Stimulated activated CD4-positive, alpha-beta T cell treated with anti-CD3 and anti-CD28 coated beads, Interleukin-2, amount 100 ng/mL, for 4 hours (primary cell): ENCODE measurements at regions not wholly inside any gene's neighbourhood (a gene's known extent, or its start where the extent isn't known, plus 50 kb on each side); places are given as distances from the start of the nearest gene placed in this dataset.

ENCODE experiments used
- DNase-seq: peaks from one replicate; pipeline ENCODE4 v3.0.0-alpha.2; 2020; ENCODE audit warnings: low read depth

- no peak for DNase-seq
Measured at GRCh38 chr4:129897111-129897510, 801.2 kb downstream of the C4orf33 start.

DNA sequence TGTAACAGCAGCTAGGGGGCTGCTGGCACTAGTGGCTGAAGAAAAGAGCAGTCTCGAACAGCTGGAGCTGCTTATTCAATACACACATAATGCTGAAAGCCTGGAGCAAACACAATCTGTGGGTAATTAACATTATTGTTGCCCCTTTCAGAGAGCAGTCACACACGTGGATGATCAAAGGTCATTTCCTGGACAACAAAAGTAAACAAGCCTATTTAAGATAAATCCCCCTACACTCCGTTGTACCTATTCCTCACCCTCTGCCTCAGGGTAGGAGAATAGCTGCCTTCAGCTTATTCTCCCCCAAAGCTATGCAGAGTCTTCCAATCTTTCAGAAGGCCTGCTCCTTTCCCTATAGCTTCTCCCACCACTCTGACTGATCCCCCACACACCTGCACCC lies 803.9 kb downstream of the C4orf33 start:
- no peak for DNase-seq

DNA sequence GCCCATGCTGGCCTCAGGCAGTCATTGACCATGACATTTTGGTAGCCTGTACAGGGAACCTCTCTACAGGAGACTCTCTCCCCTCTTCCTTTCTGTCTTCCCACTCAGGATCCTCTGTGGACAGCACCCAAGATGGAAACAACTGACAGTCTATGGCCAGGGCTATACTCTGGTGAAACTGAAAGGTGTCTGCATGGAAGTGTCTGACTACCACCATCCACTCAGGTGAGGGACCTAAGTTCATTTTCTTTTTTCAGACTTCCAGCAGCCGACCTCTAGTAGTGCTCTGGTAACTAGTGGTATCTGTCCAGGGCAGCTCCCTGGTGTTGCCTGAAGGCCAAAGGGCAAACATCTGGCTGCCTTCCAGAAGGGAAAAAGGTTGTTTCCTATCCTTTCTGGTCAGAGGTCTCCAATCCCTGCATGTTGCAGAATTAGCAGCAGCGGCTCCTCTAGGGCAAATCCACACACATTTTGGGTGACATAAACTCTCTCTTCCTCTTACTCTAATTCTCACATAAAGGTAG lies 804.5 kb downstream of the C4orf33 start:
- no peak for DNase-seq

DNA sequence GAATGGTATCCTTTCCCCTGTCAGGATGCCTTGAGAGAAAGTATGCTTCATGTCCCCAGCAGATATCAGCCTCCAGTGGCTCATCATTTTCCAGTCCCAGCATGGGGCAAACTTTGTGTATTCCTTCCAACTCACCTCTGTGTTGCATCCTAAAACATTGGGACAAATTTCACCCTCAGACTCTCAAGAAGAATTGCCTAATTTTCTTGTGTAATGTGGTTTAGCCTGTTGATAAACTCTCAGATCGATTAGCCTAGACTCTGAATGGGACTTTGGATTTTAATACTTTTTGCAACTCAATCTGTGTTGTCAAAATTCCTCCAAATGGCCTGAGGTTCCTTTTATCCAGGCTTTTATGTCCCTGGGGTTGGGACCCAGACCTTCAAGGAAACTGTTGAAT lies 805.3 kb downstream of the C4orf33 start:
- no peak for DNase-seq

GRCh38 chr4:129903861-129904260 lies 807.9 kb downstream of the C4orf33 start:
- no peak for DNase-seq

- DNase-seq = no peak
Measured at GRCh38 chr4:129905256-129905655, 809.3 kb downstream of the C4orf33 start.

- no peak for DNase-seq
Measured at GRCh38 chr4:129908117-129908516, 812.2 kb downstream of the C4orf33 start.

- DNase-seq = no peak
Measured at GRCh38 chr4:129916991-129917390, 821.0 kb downstream of the C4orf33 start.

GRCh38 chr4:129917651-129918050 lies 821.7 kb downstream of the C4orf33 start:
- DNase-seq = no peak

GRCh38 chr4:129926936-129927335 lies 831.0 kb downstream of the C4orf33 start:
- no peak for DNase-seq

DNA sequence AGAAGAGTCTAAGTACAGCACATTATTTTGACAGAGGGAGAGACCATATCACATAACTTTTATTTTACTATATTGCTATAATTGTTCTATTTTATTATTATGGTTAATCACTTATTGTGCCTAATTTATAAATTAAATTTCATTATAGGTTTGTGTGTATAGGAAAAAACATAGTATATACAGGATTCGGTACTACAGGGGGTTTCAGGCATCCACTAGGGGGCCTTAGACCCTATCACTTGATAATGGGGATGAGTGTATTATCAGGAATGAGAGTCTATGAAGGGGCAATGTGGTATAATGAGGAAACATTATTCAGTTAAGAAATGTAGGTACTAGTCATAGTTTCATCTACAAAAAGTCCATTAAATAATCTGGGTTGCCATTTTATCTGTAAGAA lies 833.1 kb downstream of the C4orf33 start:
- DNase-seq = no peak

DNA sequence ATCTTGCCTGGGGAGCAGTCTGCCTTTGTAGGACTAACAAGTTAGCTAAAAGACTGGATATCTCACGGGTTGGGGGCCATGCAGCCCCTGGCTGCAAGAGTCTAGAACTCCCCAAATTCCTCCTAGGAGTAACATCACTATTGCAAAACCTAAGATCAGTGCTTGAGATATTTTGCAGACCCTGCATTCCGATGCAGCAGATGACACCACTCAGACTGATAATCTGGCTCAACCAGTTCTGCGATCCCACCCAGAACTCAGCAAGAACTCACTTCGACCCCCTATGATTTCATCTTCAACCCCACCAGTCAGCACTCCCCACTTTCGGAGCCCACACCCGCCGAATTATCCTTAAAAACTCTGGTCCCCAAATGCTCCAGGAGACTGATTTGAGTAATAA lies 834.0 kb downstream of the C4orf33 start:
- no peak for DNase-seq

- DNase-seq = no peak
Measured at GRCh38 chr4:129950217-129950616, 854.3 kb downstream of the C4orf33 start.

GRCh38 chr4:129966175-129966574 lies 870.2 kb downstream of the C4orf33 start:
- DNase-seq = no peak

GRCh38 chr4:129968366-129968765 lies 872.4 kb downstream of the C4orf33 start:
- no peak for DNase-seq

DNA sequence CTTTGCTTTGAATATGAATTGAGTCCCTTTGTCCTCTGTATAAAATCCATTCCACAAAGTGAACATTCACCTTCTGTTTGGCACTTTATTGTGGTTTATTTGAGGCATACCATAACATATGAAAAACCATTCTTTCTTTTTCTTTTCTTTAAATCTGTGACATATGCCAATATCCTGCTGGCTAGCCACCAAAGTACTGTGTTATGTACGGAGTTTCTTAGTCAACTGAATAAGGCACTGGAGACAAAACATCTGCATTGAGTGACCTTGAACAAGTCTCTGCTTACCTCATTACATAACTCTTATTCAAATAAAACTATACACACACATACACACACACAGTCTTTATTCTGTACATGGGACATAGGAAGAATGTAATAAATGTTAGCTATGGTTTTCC lies 872.8 kb downstream of the C4orf33 start:
- DNase-seq = no peak

GRCh38 chr4:129970801-129971200 lies 874.8 kb downstream of the C4orf33 start:
- DNase-seq = no peak

GRCh38 chr4:129971419-129971818 lies 875.5 kb downstream of the C4orf33 start:
- no peak for DNase-seq

- no peak for DNase-seq
Measured at GRCh38 chr4:129972257-129972656, 876.3 kb downstream of the C4orf33 start.

DNA sequence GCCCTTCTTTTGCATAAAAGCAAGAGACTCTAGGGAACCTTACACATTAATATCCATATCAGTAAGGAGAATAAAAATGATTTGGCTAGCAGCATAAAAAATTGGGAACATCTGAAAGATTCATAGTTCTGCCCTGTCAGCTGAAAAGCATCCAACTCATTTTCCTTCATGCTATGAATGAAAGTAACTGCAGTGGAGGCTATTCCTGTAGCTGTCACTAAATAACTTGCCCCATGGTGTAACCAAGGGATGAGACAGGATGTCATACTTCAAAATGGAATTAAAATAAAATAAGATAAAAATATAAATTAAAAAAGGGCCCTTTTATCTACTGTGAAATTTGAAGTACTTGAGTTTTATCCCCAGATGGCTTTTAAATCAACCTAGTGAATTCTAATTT lies 878.8 kb downstream of the C4orf33 start:
- DNase-seq = no peak

- DNase-seq = no peak
Measured at GRCh38 chr4:129978315-129978714, 882.4 kb downstream of the C4orf33 start.

GRCh38 chr4:129988957-129989356 lies 893.0 kb downstream of the C4orf33 start:
- DNase-seq = no peak

DNA sequence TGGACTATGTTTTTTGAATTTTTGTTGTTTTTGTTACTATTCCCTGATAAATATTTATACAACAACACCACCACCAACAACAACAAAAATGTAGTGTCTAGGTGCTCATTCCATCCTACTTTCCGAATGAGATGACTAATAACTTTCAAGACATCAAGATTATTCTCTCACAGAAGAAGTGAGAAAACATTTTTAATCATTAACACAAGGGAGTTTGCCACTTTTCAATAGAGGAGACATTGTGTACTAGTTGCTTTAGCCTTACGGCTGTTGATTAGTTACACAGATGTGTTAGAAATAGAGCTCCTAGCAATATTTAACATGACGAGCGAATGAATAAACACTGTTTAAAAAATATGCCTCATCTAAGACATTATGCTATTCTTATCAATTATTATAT lies 898.8 kb downstream of the C4orf33 start:
- DNase-seq = no peak

DNA sequence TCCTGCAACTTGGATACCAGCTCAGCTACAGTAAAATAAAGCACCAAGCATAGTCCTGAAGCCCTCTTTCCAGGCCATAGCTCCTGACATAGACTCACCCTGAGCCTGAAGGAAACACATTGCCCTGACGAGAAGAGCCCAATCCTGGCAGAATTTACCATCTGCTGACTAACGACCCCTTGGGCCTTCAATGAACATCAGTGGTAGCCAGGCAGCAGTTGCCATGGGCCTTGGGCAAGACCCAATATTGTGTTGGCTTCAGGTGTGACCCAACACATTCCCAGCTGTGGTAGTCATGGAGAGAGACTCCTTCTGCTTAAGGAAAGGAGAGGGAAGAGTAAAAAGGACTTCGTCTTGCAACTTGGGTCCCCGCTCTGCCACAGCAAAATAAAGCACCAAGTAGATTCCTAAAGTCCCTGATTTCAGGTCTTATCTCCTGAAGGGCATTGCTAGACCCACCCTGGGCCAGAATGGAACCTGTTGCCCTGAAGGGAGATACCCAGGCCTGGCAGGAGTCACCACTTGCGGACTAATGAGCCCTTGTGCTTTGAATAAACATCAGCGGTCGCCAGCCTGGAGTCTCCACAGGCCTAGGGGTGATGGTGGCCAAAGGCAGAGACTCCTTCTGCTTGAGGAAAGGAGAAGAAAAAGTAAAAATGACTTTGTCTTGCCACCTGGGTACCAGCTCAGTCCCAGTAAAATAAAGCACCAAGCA lies 902.6 kb downstream of the C4orf33 start:
- DNase-seq = no peak
